Thoracic aorta (tissue), 2 donors: ENCODE measurements at regions not wholly inside any gene's neighbourhood (a gene's known extent, or its start where the extent isn't known, plus 50 kb on each side); places are given as distances from the start of the nearest gene placed in this dataset.

Source experiments
- ATAC-seq: fragments of 150-250 bp; one replicate; pipeline ENCODE4 v1.8.0; 2017; ENCODE audit warnings: low read depth; ENCODE audit not compliant: insufficient number of reproducible peaks, low FRiP score
- DNase-seq: peaks from one replicate; pipeline ENCODE4 v3.0.0-alpha.2; 2020; ENCODE audit warnings: low spot score
- H3K27ac ChIP-seq, 2 donors: fragments of 200-600 bp; sonication (generic); 1 replicate in 1 of 2; 2 replicates in 1 of 2; pipeline ENCODE4 v1.5.1; 2016; ENCODE audit warnings: mild to moderate bottlenecking in 2 of 2, moderate library complexity in 2 of 2
- H3K27me3 ChIP-seq: fragments of 200-600 bp; sonication (generic); replicated peaks from 2 replicates; pipeline ENCODE4 v1.6.0; 2016; ENCODE audit warnings: mild to moderate bottlenecking; ENCODE audit not compliant: insufficient read depth
- H3K36me3 ChIP-seq: fragments of 200-600 bp; sonication (generic); one replicate; pipeline ENCODE4 v1.5.1; 2016
- H3K4me1 ChIP-seq, 2 donors: fragments of 200-600 bp; sonication (generic); 1 replicate in 1 of 2; 2 replicates in 1 of 2; pipeline versions ENCODE4 v1.5.1 to v1.6.0; 2016; ENCODE audit warnings: low read depth in 2 of 2, mild to moderate bottlenecking in 1 of 2; ENCODE audit not compliant: control insufficient read depth in 1 of 2
- H3K4me3 ChIP-seq: fragments of 200-600 bp; sonication (generic); 2 replicates; pipeline ENCODE4 v1.5.1; 2016; ENCODE audit warnings: mild to moderate bottlenecking
- H3K9me3 ChIP-seq: fragments of 200-600 bp; sonication (generic); 2 replicates; pipeline ENCODE4 v1.5.1; 2016
- TF ChIP-seq, protein P1 (sequence below): fragments of 200-600 bp; sonication (generic); IDR thresholded peaks from one replicate; pipeline ENCODE4 v1.5.1; 2019; ENCODE audit warnings: antibody characterized with exemption

DNA sequence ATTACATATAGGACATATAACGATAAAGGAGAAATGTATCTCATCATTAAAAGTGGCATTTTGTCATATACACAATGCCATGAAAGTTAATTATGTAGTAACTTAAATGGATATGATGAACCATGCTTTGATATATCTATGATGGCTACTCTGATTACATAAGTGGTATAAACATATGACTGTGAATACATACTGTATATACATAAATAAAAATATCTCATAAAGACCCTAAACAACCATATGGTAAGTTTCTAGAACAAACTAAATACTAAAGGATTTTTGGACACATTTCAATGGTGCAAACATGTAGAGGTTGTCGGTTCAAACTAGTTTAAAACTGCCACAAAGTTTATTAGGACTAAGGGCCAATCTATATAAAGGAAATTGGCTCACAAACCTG lies 849.6 kb upstream of the INTU start:
- Histone ChIP-seq H3K4me1 (peaks cover 0 to 8% of the 10 kb centered on the region in 2 donors), H3K36me3 (no peaks in the 10 kb centered on the region), H3K27ac (no peak overlapping the region), H3K9me3 (no peaks in the 10 kb centered on the region), H3K27me3 (no peaks in the 10 kb centered on the region), H3K4me3 (no peak overlapping the region)
- TF ChIP-seq, protein P1, sequence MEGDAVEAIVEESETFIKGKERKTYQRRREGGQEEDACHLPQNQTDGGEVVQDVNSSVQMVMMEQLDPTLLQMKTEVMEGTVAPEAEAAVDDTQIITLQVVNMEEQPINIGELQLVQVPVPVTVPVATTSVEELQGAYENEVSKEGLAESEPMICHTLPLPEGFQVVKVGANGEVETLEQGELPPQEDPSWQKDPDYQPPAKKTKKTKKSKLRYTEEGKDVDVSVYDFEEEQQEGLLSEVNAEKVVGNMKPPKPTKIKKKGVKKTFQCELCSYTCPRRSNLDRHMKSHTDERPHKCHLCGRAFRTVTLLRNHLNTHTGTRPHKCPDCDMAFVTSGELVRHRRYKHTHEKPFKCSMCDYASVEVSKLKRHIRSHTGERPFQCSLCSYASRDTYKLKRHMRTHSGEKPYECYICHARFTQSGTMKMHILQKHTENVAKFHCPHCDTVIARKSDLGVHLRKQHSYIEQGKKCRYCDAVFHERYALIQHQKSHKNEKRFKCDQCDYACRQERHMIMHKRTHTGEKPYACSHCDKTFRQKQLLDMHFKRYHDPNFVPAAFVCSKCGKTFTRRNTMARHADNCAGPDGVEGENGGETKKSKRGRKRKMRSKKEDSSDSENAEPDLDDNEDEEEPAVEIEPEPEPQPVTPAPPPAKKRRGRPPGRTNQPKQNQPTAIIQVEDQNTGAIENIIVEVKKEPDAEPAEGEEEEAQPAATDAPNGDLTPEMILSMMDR, result no peak
- DNase-seq, result no peak
- ATAC-seq, result no peak

DNA sequence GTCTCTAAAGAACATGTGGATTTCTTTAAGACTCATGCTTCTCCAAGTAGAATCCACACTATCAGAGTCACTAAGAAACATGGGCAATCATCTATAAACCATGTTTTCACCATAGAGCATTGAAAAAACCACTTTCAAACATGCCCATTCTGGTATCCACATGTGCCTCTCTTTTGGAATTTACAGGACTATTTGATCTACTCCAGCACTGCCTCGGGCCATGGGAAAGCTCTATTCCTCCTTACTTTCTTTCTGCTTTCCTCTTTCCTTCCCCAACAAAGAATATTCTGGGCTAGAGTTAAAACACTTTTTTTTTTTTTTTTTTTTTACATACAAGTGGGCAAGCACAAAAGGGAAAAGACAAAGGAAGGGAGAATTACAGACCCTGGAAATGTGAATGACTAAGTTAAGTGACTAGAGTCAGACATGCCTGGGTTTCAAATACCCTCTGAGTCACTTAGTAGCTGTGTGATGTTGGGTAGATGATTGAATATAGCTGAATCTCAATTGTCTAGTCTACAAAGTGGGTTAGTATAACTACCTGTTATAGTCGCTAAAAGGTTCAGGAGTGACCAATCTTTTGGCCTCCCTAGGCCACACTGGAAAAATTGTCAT lies 847.7 kb upstream of the INTU start:
- DNase-seq (no peak), ATAC-seq (no peak)
- Histone ChIP-seq H3K4me1 (no peaks in the 10 kb centered on the region), H3K27ac (no peak overlapping the region), H3K4me3 (no peak overlapping the region), H3K36me3 (no peaks in the 10 kb centered on the region), H3K9me3 (no peaks in the 10 kb centered on the region), H3K27me3 (no peaks in the 10 kb centered on the region)
- TF ChIP-seq, protein P1, result no peak

DNA sequence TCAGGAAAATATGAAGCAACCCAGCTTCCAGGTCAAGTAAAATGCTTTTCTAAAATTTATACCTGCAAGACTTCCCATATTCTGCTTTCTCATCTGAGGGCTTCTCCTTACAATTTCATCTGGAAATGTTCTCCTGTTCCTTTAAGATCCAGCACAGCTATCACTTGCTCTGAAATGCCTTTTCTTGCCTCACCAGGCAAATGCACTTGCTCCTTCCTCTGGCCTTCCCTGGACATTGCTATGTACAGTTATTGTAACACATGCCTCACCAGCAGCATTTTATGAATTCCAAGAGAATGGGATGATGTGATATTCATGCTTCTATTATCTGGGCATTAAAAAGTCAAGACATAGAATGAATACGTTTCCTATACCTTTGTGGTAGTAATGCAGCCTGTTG lies 842.1 kb upstream of the INTU start:
- TF ChIP-seq, protein P1, result no peak
- DNase-seq (no peak), ATAC-seq (no peak)
- no peaks in the 10 kb centered on the region for H3K27me3 ChIP-seq
- no peaks in the 10 kb centered on the region for H3K9me3 ChIP-seq
- H3K4me3 ChIP-seq, result no peak overlapping the region
- H3K36me3 ChIP-seq, result no peaks in the 10 kb centered on the region
- no peak overlapping the region for H3K27ac ChIP-seq
- H3K4me1 ChIP-seq, result no peaks in the 10 kb centered on the region

DNA sequence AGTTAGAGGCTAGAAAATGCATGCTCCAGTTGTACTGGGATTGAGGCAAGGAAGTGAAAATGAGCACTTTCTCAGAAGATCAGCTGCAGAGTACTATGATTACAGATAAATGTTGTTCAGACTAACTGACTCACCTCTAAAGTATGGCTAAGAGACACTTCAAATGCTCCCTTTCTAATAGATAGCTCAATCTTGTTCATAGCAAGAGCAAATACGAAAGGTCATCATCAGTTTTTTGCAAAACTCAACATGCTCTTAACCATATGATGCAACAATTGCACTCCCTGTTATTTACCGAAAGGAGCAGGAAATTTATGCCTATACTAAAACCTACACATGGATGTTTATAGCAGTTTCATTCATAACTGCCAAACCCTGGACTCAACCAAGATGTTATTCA lies 838.4 kb upstream of the INTU start:
- H3K27me3 ChIP-seq, result no peaks in the 10 kb centered on the region
- no peak overlapping the region for H3K27ac ChIP-seq
- TF ChIP-seq, protein P1, result no peak
- no peaks in the 10 kb centered on the region for H3K9me3 ChIP-seq
- no peaks in the 10 kb centered on the region for H3K36me3 ChIP-seq
- H3K4me3 ChIP-seq, result no peak overlapping the region
- ATAC-seq (no peak), DNase-seq (no peak)
- H3K4me1 ChIP-seq, result no peaks in the 10 kb centered on the region

DNA sequence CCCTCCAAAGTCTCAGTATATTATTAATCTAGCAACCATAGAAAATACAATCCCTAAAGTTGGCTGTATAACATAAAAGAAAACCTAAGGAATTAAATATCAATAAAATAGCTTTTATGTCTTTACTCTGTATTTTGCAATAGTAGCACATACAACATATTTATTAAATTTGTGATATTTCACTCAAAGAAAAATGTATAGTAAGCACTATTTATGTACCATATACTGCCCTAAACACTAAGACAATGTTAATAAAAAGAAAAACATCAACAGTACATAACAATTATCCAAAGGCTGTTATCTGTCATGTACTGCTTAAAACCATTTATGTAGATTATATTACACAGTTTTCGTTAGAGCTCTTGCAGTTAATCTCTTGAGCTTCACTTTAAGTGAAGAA lies 834.5 kb upstream of the INTU start:
- no peak overlapping the region for H3K4me3 ChIP-seq
- TF ChIP-seq, protein P1, result no peak
- H3K36me3 ChIP-seq, result no peaks in the 10 kb centered on the region
- H3K4me1 ChIP-seq, result peaks cover 0 to 12% of the 10 kb centered on the region in 2 donors
- no peak for ATAC-seq
- DNase-seq, result no peak
- H3K9me3 ChIP-seq, result no peaks in the 10 kb centered on the region
- H3K27ac ChIP-seq, result no peak overlapping the region
- H3K27me3 ChIP-seq, result no peaks in the 10 kb centered on the region
